RWPE1 (cell line): ENCODE measurements at regions not wholly inside any gene's neighbourhood (a gene's known extent, or its start where the extent isn't known, plus 50 kb on each side); places are given as distances from the start of the nearest gene placed in this dataset.

ENCODE experiments used
- CTCF ChIA-PET: fragments of 350-600 bp; sonication (Branson Sonifier 250); formaldehyde crosslinking; extraction: SDS; loops from one replicate; lab custom pipeline; 2021; lab: Yijun Ruan, JAX
- POLR2A ChIA-PET: fragments of 400-600 bp; formaldehyde crosslinking; extraction: SDS; loops from one replicate; lab custom pipeline; 2020; ENCODE audit warnings: antibody characterized with exemption; ENCODE audit not compliant: low non-redundant PET; lab: Yijun Ruan, JAX
- DNase-seq: peaks from one replicate; pipeline ENCODE4 v3.0.0; 2012; ENCODE audit warnings: low spot score
- H3K27ac ChIP-seq: fragments of 450-650 bp; 2 replicates; pipeline ENCODE4 v1.5.1; 2017
- CTCF ChIP-seq: fragments of 450-650 bp; conservative IDR thresholded peaks from 2 replicates; pipeline ENCODE4 v1.5.1; 2017; ENCODE audit warnings: low read depth, mild to moderate bottlenecking

GRCh38 chr17:62163847-62164246 is 98.8 kb upstream of the MED13 start:
- TF ChIP-seq CTCF = no peak

DNA sequence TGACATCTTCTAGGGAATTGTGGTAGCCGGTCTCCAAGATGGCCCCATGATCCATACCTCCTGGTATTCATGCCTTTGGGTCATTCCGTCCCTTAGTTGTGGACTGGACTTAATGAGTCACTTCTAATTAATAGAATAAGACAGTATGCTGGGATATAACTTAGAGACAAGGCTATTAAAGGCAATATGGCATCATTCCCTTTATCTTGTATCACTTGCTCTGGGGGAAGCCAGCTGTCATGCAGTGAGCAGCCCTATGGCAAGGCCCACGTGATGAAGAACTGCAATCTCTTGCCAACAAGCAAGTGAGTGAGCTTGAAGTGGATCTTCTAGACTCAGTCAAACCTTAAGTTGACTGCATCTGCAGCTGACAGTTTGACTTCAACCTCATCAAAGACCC is 97.8 kb upstream of the MED13 start:
- no peak for DNase-seq
- ChIA-PET POLR2A (no interaction called here), CTCF (no interaction called here)
- no peak overlapping the region for H3K27ac ChIP-seq
- no peak for TF ChIP-seq CTCF

More at GRCh38 chr17:62163847-62164246, 98.8 kb upstream of the MED13 start:
- CTCF ChIA-PET = interaction anchor here (0.6 kb wide), 1 partner anchor 327 kb away, joined by 4 read pairs; no protein-coding TSS in a partner anchor
- no peak overlapping the region for H3K27ac ChIP-seq
- POLR2A ChIA-PET = no interaction called here
- DNase-seq = no peak

- H3K27ac ChIP-seq = no peak overlapping the region
- DNase-seq = no peak
- no peak for TF ChIP-seq CTCF
- CTCF ChIA-PET = no interaction called here
- POLR2A ChIA-PET = no interaction called here
Observed at GRCh38 chr17:62161405-62162148, 96.5 kb upstream of the MED13 start.

DNA sequence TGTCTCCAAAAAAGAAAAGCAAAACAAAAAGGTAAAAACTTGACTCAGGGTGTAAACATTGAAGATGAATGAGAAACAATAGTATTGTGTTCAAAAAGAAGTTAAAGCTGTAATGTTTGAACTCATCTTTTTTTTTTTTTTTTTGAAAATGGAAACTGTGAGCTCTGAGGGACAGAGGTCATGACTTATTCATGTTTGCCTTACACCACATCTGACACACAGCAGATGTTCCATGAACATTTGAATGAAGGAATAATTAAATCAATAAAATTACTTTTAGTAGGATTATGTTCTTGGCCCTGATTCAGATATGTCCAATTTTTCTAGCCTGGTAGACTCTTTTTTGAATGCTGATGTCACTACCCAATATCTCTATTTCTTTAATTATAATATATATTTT is 95.7 kb upstream of the MED13 start:
- TF ChIP-seq CTCF = no peak
- ChIA-PET POLR2A (no interaction called here), CTCF (no interaction called here)
- H3K27ac ChIP-seq = no peak overlapping the region
- DNase-seq = no peak

- no peak overlapping the region for H3K27ac ChIP-seq
- TF ChIP-seq CTCF = no peak
- DNase-seq = no peak
- POLR2A ChIA-PET = no interaction called here
- CTCF ChIA-PET = no interaction called here
Observed at GRCh38 chr17:62159994-62160393, 94.9 kb upstream of the MED13 start.

- POLR2A ChIA-PET = no interaction called here
- DNase-seq = no peak
- CTCF ChIA-PET = no interaction called here
- TF ChIP-seq CTCF = no peak
- no peak overlapping the region for H3K27ac ChIP-seq
Observed at GRCh38 chr17:62156949-62157348, 91.9 kb upstream of the MED13 start.
